Ovary (tissue), 3 donors: ENCODE measurements at regions not wholly inside any gene's neighbourhood (a gene's known extent, or its start where the extent isn't known, plus 50 kb on each side); places are given as distances from the start of the nearest gene placed in this dataset.

Source experiments
- EP300 ChIP-seq: sonication (generic); formaldehyde crosslinking; IDR thresholded peaks from one replicate; pipeline ENCODE4 v1.6.1; 2017; ENCODE audit warnings: antibody characterized with exemption
- TF ChIP-seq, protein P1 (sequence below), 3 donors: fragments of 450-650 bp in 2 of 3; fragments of 200-600 bp in 1 of 3; IDR thresholded peaks; one replicate each; pipeline versions ENCODE4 v1.5.1 to v1.8.0; 2016 to 2022; ENCODE audit warnings: antibody characterized with exemption in 3 of 3, mild to moderate bottlenecking in 1 of 3
- donor health status: DM: no; HTN: no; CAD: no.

- TF ChIP-seq, protein P1, sequence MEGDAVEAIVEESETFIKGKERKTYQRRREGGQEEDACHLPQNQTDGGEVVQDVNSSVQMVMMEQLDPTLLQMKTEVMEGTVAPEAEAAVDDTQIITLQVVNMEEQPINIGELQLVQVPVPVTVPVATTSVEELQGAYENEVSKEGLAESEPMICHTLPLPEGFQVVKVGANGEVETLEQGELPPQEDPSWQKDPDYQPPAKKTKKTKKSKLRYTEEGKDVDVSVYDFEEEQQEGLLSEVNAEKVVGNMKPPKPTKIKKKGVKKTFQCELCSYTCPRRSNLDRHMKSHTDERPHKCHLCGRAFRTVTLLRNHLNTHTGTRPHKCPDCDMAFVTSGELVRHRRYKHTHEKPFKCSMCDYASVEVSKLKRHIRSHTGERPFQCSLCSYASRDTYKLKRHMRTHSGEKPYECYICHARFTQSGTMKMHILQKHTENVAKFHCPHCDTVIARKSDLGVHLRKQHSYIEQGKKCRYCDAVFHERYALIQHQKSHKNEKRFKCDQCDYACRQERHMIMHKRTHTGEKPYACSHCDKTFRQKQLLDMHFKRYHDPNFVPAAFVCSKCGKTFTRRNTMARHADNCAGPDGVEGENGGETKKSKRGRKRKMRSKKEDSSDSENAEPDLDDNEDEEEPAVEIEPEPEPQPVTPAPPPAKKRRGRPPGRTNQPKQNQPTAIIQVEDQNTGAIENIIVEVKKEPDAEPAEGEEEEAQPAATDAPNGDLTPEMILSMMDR (IDR thresholded peaks at IDR 0.05): no peak
- TF ChIP-seq EP300: no peak
These were observed 535.2 kb upstream of the CRIM1 start for GRCh38 chr2:35820391-35820790.
